HCT116 (cell line): ENCODE measurements at regions not wholly inside any gene's neighbourhood (a gene's known extent, or its start where the extent isn't known, plus 50 kb on each side); places are given as distances from the start of the nearest gene placed in this dataset.

Experiments used
- ATAC-seq: fragments of 200-7000 bp; cut with Tn5 transposase; 2 replicates; pipeline ENCODE4 v1.9.1; 2020; ENCODE audit warnings: mild to moderate bottlenecking, moderate library complexity
- BruUV-seq: library from RNA; stranded (reverse); fragments of 400-500 nt; replicated peaks from 2 replicates; lab custom pipeline; 2021; lab: Mats Ljungman, UMichigan
- CTCF ChIA-PET: fragments of 300-600 bp; sonication (Branson Sonifier 250); formaldehyde crosslinking; loops from one replicate; lab custom pipeline; 2021; ENCODE audit warnings: antibody characterized with exemption; lab: Charles Lee
- POLR2A ChIA-PET: fragments of 300-600, 350-600 bp; sonication (Branson Sonifier 250); formaldehyde crosslinking; loops from one replicate; lab custom pipeline; 2021; ENCODE audit warnings: antibody characterized with exemption; lab: Charles Lee
- RAD21 ChIA-PET, 2 experiments: fragments of 300-600 bp; sonication (Branson Sonifier 250); formaldehyde crosslinking; loops; one replicate each; lab custom pipeline; 2023; ENCODE audit warnings: low total read pairs in 2 of 2; ENCODE audit not compliant: uncharacterized antibody in 2 of 2, unreplicated experiment in 2 of 2, low non-redundant PET in 1 of 2; lab: Charles Lee
- DNase-seq: peaks from one replicate; pipeline ENCODE4 v3.0.0-alpha.2; 2010; ENCODE audit warnings: low read depth, low spot score
- H2AFZ ChIP-seq: fragments of 200-600 bp; shearing (Covaris generic), sonication (generic); 2 replicates; pipeline ENCODE4 v1.6.1; 2017; ENCODE audit warnings: low read depth, mixed run types, mixed read lengths, antibody characterized with exemption, low read length; ENCODE audit not compliant: poor library complexity, severe bottlenecking
- H3K27ac ChIP-seq: 2 replicates; pipeline ENCODE4 v1.5.1; 2012; ENCODE audit warnings: low read depth, low read length
- H3K27me3 ChIP-seq: fragments of 200-600 bp; sonication (generic); 2 replicates; pipeline ENCODE4 v1.6.1; 2016; ENCODE audit warnings: mixed run types, low read length, mixed read lengths; ENCODE audit not compliant: insufficient read depth
- H3K36me3 ChIP-seq, 2 experiments: fragments of 200-500 bp in 1 of 2; fragments of 200-600 bp in 1 of 2; sonication (Bioruptor generic) in 1 of 2; sonication (generic) in 1 of 2; 2 replicates each; pipeline versions ENCODE4 v1.5.1 to v1.6.1; 2014 to 2016; ENCODE audit warnings: low read length in 2 of 2, inconsistent platforms in 1 of 2, mixed read lengths in 1 of 2, mixed run types in 1 of 2; ENCODE audit not compliant: insufficient read depth in 2 of 2, control insufficient read depth in 1 of 2
- H3K4me1 ChIP-seq, 2 experiments: fragments of 200-600 bp in 1 of 2; sonication (generic) in 1 of 2; 2 replicates each; pipeline versions ENCODE4 v1.5.1 to v1.6.1; 2012 to 2017; ENCODE audit warnings: low read length in 2 of 2, inconsistent platforms in 1 of 2, mild to moderate bottlenecking in 1 of 2, mixed read lengths in 1 of 2, mixed run types in 1 of 2, moderate library complexity in 1 of 2; ENCODE audit not compliant: insufficient read depth in 2 of 2, control insufficient read depth in 1 of 2
- H3K4me2 ChIP-seq: fragments of 200-600 bp; sonication (generic); 2 replicates; pipeline ENCODE4 v1.6.1; 2017; ENCODE audit warnings: mixed run types, low read length, mixed read lengths
- H3K4me3 ChIP-seq, 2 experiments: fragments of 200-600 bp in 1 of 2; sonication (generic) in 1 of 2; replicated peaks in 1 of 2; 2 replicates each; pipeline ENCODE4 v1.5.1; 2011 to 2016; ENCODE audit warnings: low read length in 2 of 2, control low read depth in 1 of 2, low read depth in 1 of 2, mild to moderate bottlenecking in 1 of 2, mixed read lengths in 1 of 2, mixed run types in 1 of 2
- H3K79me2 ChIP-seq: fragments of 200-600 bp; sonication (generic); 2 replicates; pipeline ENCODE4 v1.6.1; 2017; ENCODE audit warnings: mild to moderate bottlenecking, mixed run types, low read length, moderate library complexity, mixed read lengths; ENCODE audit not compliant: insufficient read depth
- H3K9ac ChIP-seq: fragments of 200-600 bp; sonication (generic); 2 replicates; pipeline ENCODE4 v1.6.1; 2016; ENCODE audit warnings: low read length, mixed read lengths
- H3K9me2 ChIP-seq: fragments of 200-600 bp; sonication (generic), shearing (Covaris generic); 2 replicates; pipeline ENCODE4 v1.6.1; 2017; ENCODE audit warnings: mixed run types, mild to moderate bottlenecking, moderate library complexity; ENCODE audit not compliant: insufficient read depth
- H3K9me3 ChIP-seq, 2 experiments: fragments of 200-500 bp in 1 of 2; fragments of 200-600 bp in 1 of 2; sonication (Bioruptor generic) in 1 of 2; sonication (generic) in 1 of 2; 2 replicates each; pipeline ENCODE4 v1.6.1; 2014 to 2017; ENCODE audit warnings: low read length in 2 of 2, mixed read lengths in 2 of 2, inconsistent platforms in 1 of 2, low read depth in 1 of 2, mild to moderate bottlenecking in 1 of 2, mixed run types in 1 of 2, moderate library complexity in 1 of 2; ENCODE audit not compliant: control insufficient read depth in 1 of 2, insufficient read depth in 1 of 2
- H4K20me1 ChIP-seq: fragments of 200-600 bp; sonication (generic), shearing (Covaris generic); 2 replicates; pipeline ENCODE4 v1.6.1; 2017; ENCODE audit warnings: mixed run types, mild to moderate bottlenecking, moderate library complexity; ENCODE audit not compliant: insufficient read depth
- EZH2 ChIP-seq: fragments of 200-600 bp; sonication (generic); IDR thresholded peaks from 2 replicates; pipeline ENCODE4 v1.6.1; 2017; ENCODE audit warnings: antibody characterized with exemption, mixed run types
- EZH2phosphoT487 ChIP-seq: fragments of 200-600 bp; IDR thresholded peaks from 2 replicates; pipeline ENCODE4 v1.6.1; 2018; ENCODE audit warnings: antibody characterized with exemption, borderline replicate concordance
- FOSL1 ChIP-seq: IDR thresholded peaks from 2 replicates; pipeline ENCODE4 v1.6.1; 2012; ENCODE audit warnings: low read depth
- RAD21 ChIP-seq: IDR thresholded peaks from 2 replicates; pipeline ENCODE4 v1.6.1; 2012; ENCODE audit warnings: low read depth, mild to moderate bottlenecking
- SIN3A ChIP-seq: IDR thresholded peaks from 2 replicates; pipeline ENCODE4 v1.6.1; 2012; ENCODE audit warnings: low read depth
- YY1 ChIP-seq: IDR thresholded peaks from 2 replicates; pipeline ENCODE4 v1.6.1; 2011; ENCODE audit warnings: low read length, low read depth, moderate library complexity, mild to moderate bottlenecking; ENCODE audit not compliant: insufficient replicate concordance; ENCODE audit errors: extremely low read depth
- intact Hi-C: fragments of 100-400 bp; cut with micrococcal nuclease; formaldehyde crosslinking; loops from 2 replicates; pipeline ENCODE4 v1.10.0; 2022
- TF ChIP-seq, protein P1 (sequence below), 3 experiments: fragments of 200-600 bp in 1 of 3; sonication (generic) in 1 of 3; IDR thresholded peaks in 2 of 3; conservative IDR thresholded peaks in 1 of 3; 2 replicates each; pipeline ENCODE4 v1.5.1; 2012 to 2017; ENCODE audit warnings: low read depth in 2 of 3, low read length in 2 of 3, antibody characterized with exemption in 1 of 3, borderline replicate concordance in 1 of 3, control low read depth in 1 of 3, mild to moderate bottlenecking in 1 of 3, mixed read lengths in 1 of 3, mixed run types in 1 of 3, moderate library complexity in 1 of 3; ENCODE audit not compliant: insufficient read depth in 1 of 3
- TF ChIP-seq, protein P2 (sequence below): IDR thresholded peaks from 2 replicates; pipeline ENCODE4 v1.6.1; 2012
- TF ChIP-seq, protein P3 (sequence below): IDR thresholded peaks from 2 replicates; pipeline ENCODE4 v1.6.1; 2012

DNA sequence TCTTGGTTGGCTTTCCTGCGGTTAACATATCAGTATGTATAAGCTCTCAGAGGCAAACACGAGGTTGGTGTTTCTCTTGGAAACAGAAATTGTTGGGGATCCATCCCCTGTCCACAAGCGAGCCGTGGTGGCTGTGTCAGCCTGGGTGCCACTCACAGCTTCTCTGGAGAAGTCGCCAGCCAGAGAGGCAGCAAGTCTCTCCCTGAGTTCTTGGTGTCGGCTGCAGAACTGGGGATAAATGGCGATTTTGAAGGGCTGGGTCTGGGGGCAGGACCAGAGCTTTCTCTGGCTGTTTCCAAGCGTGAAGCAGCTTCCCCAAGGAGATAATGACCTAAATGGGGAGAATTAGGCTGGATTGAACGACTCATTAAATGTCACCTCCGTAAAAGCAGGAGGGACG, 335.3 kb downstream of the GLRX3 start:
- Histone ChIP-seq H3K4me3 (no peak overlapping the region), H3K36me3 (no peaks in the 10 kb centered on the region), H3K4me1 (no peaks in the 10 kb centered on the region), H3K4me2 (no peak overlapping the region), H3K27me3 (no peaks in the 10 kb centered on the region), H3K9ac (no peak overlapping the region), H3K9me2 (no peaks in the 10 kb centered on the region), H4K20me1 (no peaks in the 10 kb centered on the region), H3K27ac (no peak overlapping the region), H3K9me3 (no peaks in the 10 kb centered on the region), H2AFZ (no peak overlapping the region), H3K79me2 (no peaks in the 10 kb centered on the region)
- no TSS peak for BruUV-seq
- no peak for DNase-seq
- ChIA-PET RAD21 (no interaction called here), CTCF (no interaction called here), POLR2A (no interaction called here)
- no peak for ATAC-seq
- intact Hi-C loops, result no loop called here
- TF ChIP-seq EZH2phosphoT487 (no peak), FOSL1 (no peak), YY1 (no peak), RAD21 (no peak), EZH2 (no peak), SIN3A (no peak)
- TF ChIP-seq, protein P1, sequence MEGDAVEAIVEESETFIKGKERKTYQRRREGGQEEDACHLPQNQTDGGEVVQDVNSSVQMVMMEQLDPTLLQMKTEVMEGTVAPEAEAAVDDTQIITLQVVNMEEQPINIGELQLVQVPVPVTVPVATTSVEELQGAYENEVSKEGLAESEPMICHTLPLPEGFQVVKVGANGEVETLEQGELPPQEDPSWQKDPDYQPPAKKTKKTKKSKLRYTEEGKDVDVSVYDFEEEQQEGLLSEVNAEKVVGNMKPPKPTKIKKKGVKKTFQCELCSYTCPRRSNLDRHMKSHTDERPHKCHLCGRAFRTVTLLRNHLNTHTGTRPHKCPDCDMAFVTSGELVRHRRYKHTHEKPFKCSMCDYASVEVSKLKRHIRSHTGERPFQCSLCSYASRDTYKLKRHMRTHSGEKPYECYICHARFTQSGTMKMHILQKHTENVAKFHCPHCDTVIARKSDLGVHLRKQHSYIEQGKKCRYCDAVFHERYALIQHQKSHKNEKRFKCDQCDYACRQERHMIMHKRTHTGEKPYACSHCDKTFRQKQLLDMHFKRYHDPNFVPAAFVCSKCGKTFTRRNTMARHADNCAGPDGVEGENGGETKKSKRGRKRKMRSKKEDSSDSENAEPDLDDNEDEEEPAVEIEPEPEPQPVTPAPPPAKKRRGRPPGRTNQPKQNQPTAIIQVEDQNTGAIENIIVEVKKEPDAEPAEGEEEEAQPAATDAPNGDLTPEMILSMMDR (IDR thresholded peaks at IDR 0.05 in 2 of 3, conservative IDR thresholded peaks at IDR 0.05 in 1 of 3; ENCODE audit: borderline replicate concordance in 1 of 3, insufficient read depth in 1 of 3, low read depth in 2 of 3, low read length in 2 of 3), result no peak
- TF ChIP-seq, protein P2, sequence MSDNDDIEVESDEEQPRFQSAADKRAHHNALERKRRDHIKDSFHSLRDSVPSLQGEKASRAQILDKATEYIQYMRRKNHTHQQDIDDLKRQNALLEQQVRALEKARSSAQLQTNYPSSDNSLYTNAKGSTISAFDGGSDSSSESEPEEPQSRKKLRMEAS, result no peak
- TF ChIP-seq, protein P3, sequence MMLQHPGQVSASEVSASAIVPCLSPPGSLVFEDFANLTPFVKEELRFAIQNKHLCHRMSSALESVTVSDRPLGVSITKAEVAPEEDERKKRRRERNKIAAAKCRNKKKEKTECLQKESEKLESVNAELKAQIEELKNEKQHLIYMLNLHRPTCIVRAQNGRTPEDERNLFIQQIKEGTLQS, result no peak
